Fibroblast of lung (primary cell): ENCODE measurements at regions not wholly inside any gene's neighbourhood (a gene's known extent, or its start where the extent isn't known, plus 50 kb on each side); places are given as distances from the start of the nearest gene placed in this dataset.

ENCODE experiments used
- DNase-seq, 2 donors: peaks; one replicate each; pipeline versions ENCODE4 v3.0.0 to v3.0.0-alpha.2; 2010; ENCODE audit warnings: low read depth in 2 of 2
- H2AFZ ChIP-seq: 2 replicates; pipeline ENCODE4 v1.5.1; 2012; ENCODE audit warnings: low read length, control low read depth, inconsistent platforms
- H3K27ac ChIP-seq: 2 replicates; pipeline ENCODE4 v1.5.1; 2011; ENCODE audit warnings: low read length, control low read depth; ENCODE audit not compliant: insufficient read depth
- H3K27me3 ChIP-seq: 2 replicates; pipeline ENCODE4 v1.5.1; 2011; ENCODE audit warnings: mild to moderate bottlenecking, low read length; ENCODE audit not compliant: control insufficient read depth, insufficient read depth
- H3K36me3 ChIP-seq: 2 replicates; pipeline ENCODE4 v1.5.1; 2011; ENCODE audit warnings: low read length; ENCODE audit not compliant: control insufficient read depth, insufficient read depth
- H3K4me1 ChIP-seq: 2 replicates; pipeline ENCODE4 v1.5.1; 2011; ENCODE audit warnings: low read length; ENCODE audit not compliant: control insufficient read depth, insufficient read depth; ENCODE audit errors: extremely low read depth
- H3K4me2 ChIP-seq: 2 replicates; pipeline ENCODE4 v1.5.1; 2011; ENCODE audit warnings: low read length, control low read depth; ENCODE audit not compliant: insufficient read depth; ENCODE audit errors: extremely low read depth
- H3K4me3 ChIP-seq, 4 experiments: fragments of 200-600 bp in 1 of 4; sonication (generic) in 1 of 4; replicated peaks in 1 of 4; 2 replicates each; pipeline ENCODE4 v1.5.1; 2011 to 2016; ENCODE audit warnings: low read length in 4 of 4, low read depth in 3 of 4, mild to moderate bottlenecking in 3 of 4, control low read depth in 2 of 4, inconsistent platforms in 1 of 4, mixed read lengths in 1 of 4; ENCODE audit not compliant: insufficient read depth in 1 of 4; ENCODE audit errors: control extremely low read depth in 1 of 4
- H3K79me2 ChIP-seq: 2 replicates; pipeline ENCODE4 v1.5.1; 2012; ENCODE audit warnings: mild to moderate bottlenecking, low read length, inconsistent platforms; ENCODE audit not compliant: control insufficient read depth, insufficient read depth
- H3K9ac ChIP-seq: 2 replicates; pipeline ENCODE4 v1.5.1; 2011; ENCODE audit warnings: mild to moderate bottlenecking, low read length, control low read depth; ENCODE audit not compliant: insufficient read depth
- H3K9me3 ChIP-seq: 2 replicates; pipeline ENCODE4 v1.5.1; 2012; ENCODE audit warnings: low read depth, low read length; ENCODE audit not compliant: control insufficient read depth, insufficient read depth
- H4K20me1 ChIP-seq: 2 replicates; pipeline ENCODE4 v1.5.1; 2011; ENCODE audit warnings: low read length; ENCODE audit not compliant: control insufficient read depth, insufficient read depth; ENCODE audit errors: extremely low read depth
- CTCF ChIP-seq, 2 donors: IDR thresholded peaks in 1 of 2; conservative IDR thresholded peaks in 1 of 2; 1 replicate in 1 of 2; 2 replicates in 1 of 2; pipeline ENCODE4 v1.5.1; 2011 to 2012; ENCODE audit warnings: low read length in 2 of 2, control low read depth in 1 of 2, inconsistent platforms in 1 of 2, low read depth in 1 of 2, mild to moderate bottlenecking in 1 of 2
- EZH2 ChIP-seq: IDR thresholded peaks from 2 replicates; pipeline ENCODE4 v1.5.1; 2012; ENCODE audit warnings: low read length, control low read depth, mild to moderate bottlenecking; ENCODE audit errors: missing control alignments

GRCh38 chr18:40937386-40937785, 1017.6 kb upstream of the PIK3C3 start:
- Histone ChIP-seq H3K9me3 (no peaks in the 10 kb centered on the region), H3K79me2 (no peaks in the 10 kb centered on the region), H3K4me3 (no peak overlapping the region), H2AFZ (no peak overlapping the region), H3K27ac (no peak overlapping the region), H3K4me2 (no peak overlapping the region), H3K27me3 (no peaks in the 10 kb centered on the region), H4K20me1 (no peaks in the 10 kb centered on the region), H3K36me3 (no peaks in the 10 kb centered on the region), H3K9ac (no peak overlapping the region), H3K4me1 (no peaks in the 10 kb centered on the region)
- TF ChIP-seq EZH2: no peak
- TF ChIP-seq CTCF (conservative IDR thresholded peaks at IDR 0.05 in 1 of 2, IDR thresholded peaks at IDR 0.05 in 1 of 2; ENCODE audit: low read depth in 1 of 2, low read length in 2 of 2): no peak
- peak in 1 of 2 donors; percentile 15 for DNase-seq

GRCh38 chr18:40935423-40935822, 1019.6 kb upstream of the PIK3C3 start:
- no peaks in the 10 kb centered on the region for H3K79me2 ChIP-seq
- no peaks in the 10 kb centered on the region for H3K9me3 ChIP-seq
- no peak overlapping the region for H3K4me3 ChIP-seq
- no peaks in the 10 kb centered on the region for H3K27me3 ChIP-seq
- no peak overlapping the region for H2AFZ ChIP-seq
- H3K4me2 ChIP-seq: no peak overlapping the region
- TF ChIP-seq CTCF (conservative IDR thresholded peaks at IDR 0.05 in 1 of 2, IDR thresholded peaks at IDR 0.05 in 1 of 2; ENCODE audit: low read depth in 1 of 2, low read length in 2 of 2): peak; percentile 23 to 51
- no peak for TF ChIP-seq EZH2
- no peaks in the 10 kb centered on the region for H3K36me3 ChIP-seq
- no peaks in the 10 kb centered on the region for H3K4me1 ChIP-seq
- no peaks in the 10 kb centered on the region for H4K20me1 ChIP-seq
- no peak overlapping the region for H3K9ac ChIP-seq
- peak; percentile 13 to 38 for DNase-seq
- no peak overlapping the region for H3K27ac ChIP-seq

GRCh38 chr18:40932862-40933261, 1022.2 kb upstream of the PIK3C3 start:
- no peaks in the 10 kb centered on the region for H3K79me2 ChIP-seq

More at GRCh38 chr18:40932862-40933261, 1022.2 kb upstream of the PIK3C3 start:
- Histone ChIP-seq H3K27ac (no peak overlapping the region), H3K9ac (no peak overlapping the region), H2AFZ (no peak overlapping the region), H3K4me3 (no peak overlapping the region), H3K4me1 (no peaks in the 10 kb centered on the region), H3K4me2 (no peak overlapping the region), H3K36me3 (no peaks in the 10 kb centered on the region), H4K20me1 (no peaks in the 10 kb centered on the region), H3K27me3 (no peaks in the 10 kb centered on the region), H3K9me3 (no peaks in the 10 kb centered on the region)
- TF ChIP-seq EZH2 (no peak), CTCF (conservative IDR thresholded peaks at IDR 0.05 in 1 of 2, IDR thresholded peaks at IDR 0.05 in 1 of 2; ENCODE audit: low read depth in 1 of 2, low read length in 2 of 2) (no peak)
- no peak for DNase-seq
